ENCODE measurements at regions not wholly inside any gene's neighbourhood (a gene's known extent, or its start where the extent isn't known, plus 50 kb on each side); places are given as distances from the start of the nearest gene placed in this dataset.
A peak's percentile ranks its signal among the peaks of the same experiment; 100 is the strongest.

GRCh38 chr4:164188236-164188635, 565.7 kb upstream of the SMIM31 start:
- Histone ChIP-seq H3K4me3 (no peak overlapping the region), H3K4me1 (no peaks in the 10 kb centered on the region), H3K27ac (no peak overlapping the region), H3K36me3 (no peaks in the 10 kb centered on the region), H3K27me3 (no peaks in the 10 kb centered on the region), H3K9me3 (no peaks in the 10 kb centered on the region)
- no peak for TF ChIP-seq CTCF (IDR thresholded peaks at IDR 0.05)
- no peak for TF ChIP-seq POLR2A (IDR thresholded peaks at IDR 0.05)
- ATAC-seq (no peak), DNase-seq (peak in 1 of 5 donors; percentile 59)
- 93 to 96% (median 95%) methylated on average over 23 to 35 of the region's 35 CpGs for WGBS, 4 donors
- intact Hi-C loops (cut with DNase I), result no loop called here

GRCh38 chr4:164192844-164193243, 561.1 kb upstream of the SMIM31 start:
- Histone ChIP-seq H3K36me3 (no peaks in the 10 kb centered on the region), H3K27me3 (no peaks in the 10 kb centered on the region), H3K27ac (no peak overlapping the region), H3K4me3 (no peak overlapping the region), H3K9me3 (no peaks in the 10 kb centered on the region), H3K4me1 (no peaks in the 10 kb centered on the region)
- WGBS, 4 donors, result 74 to 88% (median 84%) methylated on average over 5 of the region's 5 CpGs
- intact Hi-C loops (cut with DNase I), result no loop called here
- TF ChIP-seq CTCF (IDR thresholded peaks at IDR 0.05) (no peak), POLR2A (IDR thresholded peaks at IDR 0.05) (no peak)
- DNase-seq (no peak), ATAC-seq (no peak)

- no peak overlapping the region for H3K4me3 ChIP-seq
- intact Hi-C loops (cut with DNase I), result no loop called here
- H3K4me1 ChIP-seq, result no peaks in the 10 kb centered on the region
- H3K36me3 ChIP-seq, result no peaks in the 10 kb centered on the region
- no peak overlapping the region for H3K27ac ChIP-seq
- no peak for ATAC-seq
- H3K9me3 ChIP-seq, result no peaks in the 10 kb centered on the region
- H3K27me3 ChIP-seq, result no peaks in the 10 kb centered on the region
- no peak for TF ChIP-seq CTCF (IDR thresholded peaks at IDR 0.05)
- TF ChIP-seq POLR2A (IDR thresholded peaks at IDR 0.05), result no peak
- DNase-seq, result no peak
These were observed 560.3 kb upstream of the SMIM31 start for GRCh38 chr4:164193676-164194075.

- no peaks in the 10 kb centered on the region for H3K27me3 ChIP-seq
- no peak for TF ChIP-seq CTCF (IDR thresholded peaks at IDR 0.05)
- no peak for TF ChIP-seq POLR2A (IDR thresholded peaks at IDR 0.05)
- intact Hi-C loops (cut with DNase I), result no loop called here
- ATAC-seq (no peak), DNase-seq (no peak)
- no peaks in the 10 kb centered on the region for H3K9me3 ChIP-seq
- H3K36me3 ChIP-seq, result no peaks in the 10 kb centered on the region
- H3K4me3 ChIP-seq, result no peak overlapping the region
- no peak overlapping the region for H3K27ac ChIP-seq
- no peaks in the 10 kb centered on the region for H3K4me1 ChIP-seq
- 88 to 94% (median 90%) methylated on average over 18 of the region's 18 CpGs for WGBS, 4 donors
These were observed 556.4 kb upstream of the SMIM31 start for GRCh38 chr4:164197556-164197955.

All from heart left ventricle (tissue), 16 donors.